Trophoblast cell (in vitro differentiated cells and primary cell): ENCODE measurements at regions not wholly inside any gene's neighbourhood (a gene's known extent, or its start where the extent isn't known, plus 50 kb on each side); places are given as distances from the start of the nearest gene placed in this dataset.

Source experiments
- DNase-seq, 2 donors: peaks; one replicate each; pipeline ENCODE4 v3.0.0-alpha.2; 2016
- H2AFZ ChIP-seq: 2 replicates; pipeline ENCODE4 v1.6.1; 2013; ENCODE audit warnings: low read length, moderate library complexity, mild to moderate bottlenecking; ENCODE audit not compliant: insufficient read depth, poor library complexity
- H2AK5ac ChIP-seq: 2 replicates; pipeline ENCODE4 v1.6.1; 2013; ENCODE audit warnings: mild to moderate bottlenecking, low read length
- H2BK120ac ChIP-seq: 2 replicates; pipeline ENCODE4 v1.6.1; 2013; ENCODE audit warnings: low read length, mild to moderate bottlenecking, moderate library complexity; ENCODE audit not compliant: insufficient read depth, poor library complexity
- H2BK12ac ChIP-seq: 2 replicates; pipeline ENCODE4 v1.6.1; 2013; ENCODE audit warnings: mild to moderate bottlenecking, low read length, moderate library complexity
- H2BK5ac ChIP-seq: 2 replicates; pipeline ENCODE4 v1.6.1; 2013; ENCODE audit warnings: low read length, low read depth, moderate library complexity, mild to moderate bottlenecking; ENCODE audit not compliant: poor library complexity
- H3K14ac ChIP-seq: 2 replicates; pipeline ENCODE4 v1.6.1; 2013; ENCODE audit warnings: mild to moderate bottlenecking, low read length
- H3K18ac ChIP-seq: 2 replicates; pipeline ENCODE4 v1.6.1; 2013; ENCODE audit warnings: mild to moderate bottlenecking, low read length
- H3K23ac ChIP-seq: 2 replicates; pipeline ENCODE4 v1.6.1; 2013; ENCODE audit warnings: low read length
- H3K27ac ChIP-seq: 2 replicates; pipeline ENCODE4 v1.5.1; 2013; ENCODE audit warnings: low read depth, mild to moderate bottlenecking, inconsistent platforms, low read length, moderate library complexity
- H3K27me3 ChIP-seq: 2 replicates; pipeline ENCODE4 v1.6.1; 2013; ENCODE audit warnings: inconsistent platforms, mild to moderate bottlenecking, low read length, moderate library complexity; ENCODE audit not compliant: insufficient read depth
- H3K36me3 ChIP-seq, 2 experiments: 1 replicate in 1 of 2; 2 replicates in 1 of 2; pipeline ENCODE4 v1.6.1; 2013; ENCODE audit warnings: low read length in 2 of 2, mild to moderate bottlenecking in 2 of 2, moderate library complexity in 1 of 2; ENCODE audit not compliant: insufficient read depth in 2 of 2, control insufficient read depth in 1 of 2
- H3K4ac ChIP-seq: 2 replicates; pipeline ENCODE4 v1.6.1; 2013; ENCODE audit warnings: low read depth, mild to moderate bottlenecking, low read length, moderate library complexity
- H3K4me1 ChIP-seq, 2 experiments: 1 replicate in 1 of 2; 2 replicates in 1 of 2; pipeline ENCODE4 v1.6.1; 2013; ENCODE audit warnings: low read length in 2 of 2, mild to moderate bottlenecking in 2 of 2, moderate library complexity in 1 of 2; ENCODE audit not compliant: insufficient read depth in 2 of 2, control insufficient read depth in 1 of 2
- H3K4me2 ChIP-seq: 2 replicates; pipeline ENCODE4 v1.6.1; 2013; ENCODE audit warnings: inconsistent platforms, mild to moderate bottlenecking, low read length, moderate library complexity
- H3K4me3 ChIP-seq: 2 replicates; pipeline ENCODE4 v1.5.1; 2013; ENCODE audit warnings: mild to moderate bottlenecking, low read depth, low read length, inconsistent platforms
- H3K79me1 ChIP-seq: one replicate; pipeline ENCODE4 v1.6.1; 2013; ENCODE audit warnings: low read length
- H3K79me2 ChIP-seq: 2 replicates; pipeline ENCODE4 v1.6.1; 2013; ENCODE audit warnings: low read length, mild to moderate bottlenecking; ENCODE audit not compliant: control insufficient read depth, insufficient read depth, poor library complexity
- H3K9ac ChIP-seq: 2 replicates; pipeline ENCODE4 v1.6.1; 2013; ENCODE audit warnings: mild to moderate bottlenecking, low read length
- H3K9me3 ChIP-seq: 2 replicates; pipeline ENCODE4 v1.6.1; 2013; ENCODE audit warnings: low read depth, mild to moderate bottlenecking, control low read depth, inconsistent platforms, low read length; ENCODE audit not compliant: insufficient read depth
- H4K12ac ChIP-seq: 2 replicates; pipeline ENCODE4 v1.6.1; 2013; ENCODE audit warnings: low read depth, mild to moderate bottlenecking, low read length, moderate library complexity
- H4K8ac ChIP-seq: 2 replicates; pipeline ENCODE4 v1.6.1; 2013; ENCODE audit warnings: low read depth, mild to moderate bottlenecking, low read length, moderate library complexity
- H4K91ac ChIP-seq: one replicate; pipeline ENCODE4 v1.6.1; 2013; ENCODE audit warnings: low read depth, mild to moderate bottlenecking, low read length, moderate library complexity
- WGBS: extraction: QIAGEN DNeasy Blood & Tissue Kit; methylation state at CpG from one replicate; pipeline ENCODE4 v1.1.7; 2013; ENCODE audit warnings: missing lambda C conversion rate; ENCODE audit not compliant: insufficient read length, insufficient coverage; ENCODE audit errors: extremely low coverage; 5-methylcytosine and 5-hydroxymethylcytosine counted together

DNA sequence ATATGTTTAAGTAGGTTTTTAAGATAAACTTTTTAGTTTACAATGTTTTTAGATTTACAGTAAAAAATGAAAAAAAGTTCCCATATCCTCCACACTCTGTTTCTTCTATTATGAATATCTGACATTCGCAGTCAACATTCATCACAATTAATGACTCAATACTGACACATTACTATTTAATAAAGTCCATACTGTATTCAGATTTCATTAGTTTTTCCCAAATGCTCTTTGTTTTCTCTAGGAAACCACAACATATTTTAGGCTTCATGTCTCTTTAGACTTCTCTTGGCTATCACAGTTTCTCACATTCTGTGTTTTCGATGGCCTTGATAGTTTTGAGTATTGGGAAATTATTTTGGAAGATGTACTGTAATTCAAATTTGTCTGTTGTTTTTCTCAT lies 399.8 kb downstream of the SLC6A15 start:
- Histone ChIP-seq H3K27me3 (no peaks in the 10 kb centered on the region), H4K8ac (no peak overlapping the region), H3K4me2 (no peak overlapping the region), H3K27ac (no peak overlapping the region), H3K4me3 (no peak overlapping the region), H3K23ac (no peak overlapping the region), H3K4me1 (no peaks in the 10 kb centered on the region), H3K9ac (no peak overlapping the region), H3K14ac (no peak overlapping the region), H3K4ac (no peak overlapping the region), H2BK120ac (no peak overlapping the region), H3K18ac (no peak overlapping the region), H2AK5ac (no peak overlapping the region), H3K36me3 (no peaks in the 10 kb centered on the region), H3K79me2 (no peaks in the 10 kb centered on the region), H4K12ac (no peak overlapping the region), H2BK12ac (no peak overlapping the region), H2AFZ (no peak overlapping the region), H2BK5ac (no peak overlapping the region), H4K91ac (no peak overlapping the region), H3K9me3 (no peaks in the 10 kb centered on the region), H3K79me1 (peaks cover 1% of the 10 kb centered on the region)
- DNase-seq = no peak
- no CpG with 5 or more reads among the region's 2 CpGs for WGBS

DNA sequence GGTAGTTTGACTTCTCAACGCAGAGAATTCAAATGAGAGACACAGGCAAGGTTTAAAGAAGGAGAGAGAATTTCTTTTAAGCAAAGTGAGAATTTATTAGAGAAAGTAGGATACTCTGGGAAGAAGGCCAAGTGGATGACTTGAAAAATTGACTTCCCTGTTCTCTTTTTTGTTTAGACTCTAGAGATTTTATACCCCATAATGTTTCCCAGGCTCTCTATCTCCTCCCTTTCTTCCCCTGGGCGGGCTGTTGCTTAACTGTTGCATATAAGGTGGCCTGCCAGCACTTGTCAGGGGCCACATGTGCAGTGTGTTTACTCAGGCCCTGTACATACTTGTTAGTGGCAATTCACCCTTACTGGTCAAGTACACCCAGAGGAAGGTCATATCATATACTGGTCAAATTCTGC lies 403.7 kb downstream of the SLC6A15 start:
- no CpG with 5 or more reads among the region's 2 CpGs for WGBS
- Histone ChIP-seq H4K12ac (no peak overlapping the region), H3K36me3 (no peaks in the 10 kb centered on the region), H2BK120ac (peak overlapping the region; percentile 38), H3K79me1 (peaks cover 1% of the 10 kb centered on the region), H2BK5ac (no peak overlapping the region), H3K79me2 (no peaks in the 10 kb centered on the region), H4K91ac (no peak overlapping the region), H2BK12ac (no peak overlapping the region), H3K27me3 (no peaks in the 10 kb centered on the region), H3K9ac (no peak overlapping the region), H2AK5ac (no peak overlapping the region), H3K4me2 (no peak overlapping the region), H4K8ac (no peak overlapping the region), H3K23ac (no peak overlapping the region), H3K4me3 (no peak overlapping the region), H3K4me1 (no peaks in the 10 kb centered on the region), H3K9me3 (no peaks in the 10 kb centered on the region), H3K18ac (no peak overlapping the region), H3K14ac (no peak overlapping the region), H3K27ac (no peak overlapping the region), H3K4ac (no peak overlapping the region), H2AFZ (no peak overlapping the region)
- no peak for DNase-seq

DNA sequence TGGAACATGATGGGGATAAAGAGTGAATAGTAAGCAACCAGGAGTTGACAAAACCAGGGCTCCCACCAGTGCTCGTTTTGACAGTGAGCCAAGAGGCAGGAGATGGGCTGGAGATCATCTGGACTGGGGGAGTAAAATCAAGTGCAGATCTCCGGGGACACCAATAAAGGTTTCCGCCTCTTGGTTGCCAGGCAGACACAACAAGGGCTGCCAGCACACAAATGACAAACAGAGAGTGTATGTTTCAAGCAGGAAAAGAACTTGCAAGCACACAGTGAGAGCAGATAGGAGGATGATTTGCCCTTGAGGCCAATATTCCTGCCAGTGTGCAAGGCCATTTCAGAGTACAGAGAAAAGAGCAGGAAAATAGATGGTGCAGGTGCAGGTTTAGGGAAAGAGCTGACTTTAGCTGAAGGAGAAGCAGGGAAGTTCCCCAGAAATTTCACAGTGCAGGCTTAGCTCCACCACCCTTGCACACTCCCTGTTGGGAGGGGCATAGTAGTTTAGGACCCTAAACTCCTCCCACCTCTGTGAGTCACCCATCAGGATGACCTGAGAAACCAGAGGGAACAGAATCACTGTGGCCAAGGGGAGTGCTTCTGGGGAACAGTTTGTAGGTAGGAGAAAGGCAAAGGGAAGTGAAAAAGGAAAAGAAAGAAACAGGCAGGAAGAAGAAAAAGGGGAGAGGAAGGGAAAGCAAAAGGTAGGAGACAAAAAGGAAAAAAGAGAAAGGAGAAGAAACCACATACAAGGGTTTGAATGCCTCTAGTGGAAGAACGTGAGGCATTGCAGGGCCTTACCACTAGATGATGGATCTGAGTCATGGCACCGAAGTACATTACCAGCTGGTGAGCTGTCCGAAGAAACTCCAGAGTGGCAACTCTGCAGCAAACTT lies 404.4 kb downstream of the SLC6A15 start:
- Histone ChIP-seq H2BK120ac (no peak overlapping the region), H3K14ac (no peak overlapping the region), H3K9me3 (no peaks in the 10 kb centered on the region), H3K18ac (no peak overlapping the region), H2BK12ac (no peak overlapping the region), H3K79me1 (peaks cover 3% of the 10 kb centered on the region), H4K12ac (no peak overlapping the region), H3K27ac (no peak overlapping the region), H2AK5ac (no peak overlapping the region), H3K4me1 (no peaks in the 10 kb centered on the region), H3K36me3 (no peaks in the 10 kb centered on the region), H4K8ac (no peak overlapping the region), H3K4ac (no peak overlapping the region), H4K91ac (no peak overlapping the region), H3K27me3 (no peaks in the 10 kb centered on the region), H3K23ac (no peak overlapping the region), H3K4me2 (no peak overlapping the region), H3K4me3 (no peak overlapping the region), H3K9ac (no peak overlapping the region), H2AFZ (no peak overlapping the region), H2BK5ac (no peak overlapping the region), H3K79me2 (no peaks in the 10 kb centered on the region)
- peak; percentile 13 to 38 for DNase-seq
- WGBS = no CpG with 5 or more reads among the region's 6 CpGs

DNA sequence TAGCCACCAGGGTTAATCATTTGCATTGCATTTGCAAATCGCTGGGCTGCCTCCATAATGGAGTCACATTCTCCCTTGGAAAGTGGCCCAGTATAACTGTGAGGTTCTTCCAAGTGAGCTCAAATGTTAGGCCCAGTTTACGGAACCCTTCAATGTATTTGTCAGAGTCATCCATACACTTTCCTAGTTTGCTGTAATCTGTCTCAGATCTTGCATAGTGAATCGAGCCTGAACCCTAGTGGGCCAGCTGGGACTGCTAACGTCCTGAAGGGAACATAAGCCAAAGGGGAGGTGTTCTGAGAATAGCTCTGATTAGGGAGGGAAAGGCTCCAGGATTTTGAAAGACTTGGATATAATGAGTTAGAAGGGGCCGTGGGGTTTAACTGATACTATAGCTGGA lies 406.3 kb downstream of the SLC6A15 start:
- Histone ChIP-seq H3K4me3 (no peak overlapping the region), H2BK12ac (no peak overlapping the region), H2AFZ (no peak overlapping the region), H4K12ac (no peak overlapping the region), H3K27ac (no peak overlapping the region), H2AK5ac (no peak overlapping the region), H2BK5ac (no peak overlapping the region), H3K79me2 (no peaks in the 10 kb centered on the region), H3K9me3 (no peaks in the 10 kb centered on the region), H3K14ac (no peak overlapping the region), H3K4me2 (no peak overlapping the region), H4K8ac (no peak overlapping the region), H3K27me3 (no peaks in the 10 kb centered on the region), H3K4ac (no peak overlapping the region), H3K23ac (no peak overlapping the region), H3K4me1 (no peaks in the 10 kb centered on the region), H3K36me3 (no peaks in the 10 kb centered on the region), H4K91ac (no peak overlapping the region), H3K9ac (no peak overlapping the region), H2BK120ac (no peak overlapping the region), H3K79me1 (peaks cover 3% of the 10 kb centered on the region), H3K18ac (no peak overlapping the region)
- no peak for DNase-seq
- no CpG with 5 or more reads among the region's 5 CpGs for WGBS
